ENCODE measurements at regions not wholly inside any gene's neighbourhood (a gene's known extent, or its start where the extent isn't known, plus 50 kb on each side); places are given as distances from the start of the nearest gene placed in this dataset.

GRCh38 chr12:98437806-98438595 is 77.4 kb upstream of the TMPO start:
- DNase-seq (ENCODE audit: low spot score) = no peak

- DNase-seq (ENCODE audit: low spot score) = no peak
These were observed 76.6 kb upstream of the TMPO start for GRCh38 chr12:98438656-98439230.

GRCh38 chr12:98439471-98439951 is 75.9 kb upstream of the TMPO start:
- no peak for DNase-seq (ENCODE audit: low spot score)

- peak; percentile 80 for DNase-seq (ENCODE audit: low spot score)
These were observed 75.3 kb upstream of the TMPO start for GRCh38 chr12:98439981-98440581.

GRCh38 chr12:98446060-98446459 is 69.3 kb upstream of the TMPO start:
- no peak for DNase-seq (ENCODE audit: low spot score)

GRCh38 chr12:98446682-98447081 is 68.7 kb upstream of the TMPO start:
- no peak for DNase-seq (ENCODE audit: low spot score)

- no peak for DNase-seq (ENCODE audit: low spot score)
These were observed 65.8 kb upstream of the TMPO start for GRCh38 chr12:98449584-98449983.

- no peak for DNase-seq (ENCODE audit: low spot score)
These were observed 62.3 kb upstream of the TMPO start for GRCh38 chr12:98453070-98453469.

GRCh38 chr12:98453492-98453891 is 61.9 kb upstream of the TMPO start:
- DNase-seq (ENCODE audit: low spot score) = no peak

- no peak for DNase-seq (ENCODE audit: low spot score)
These were observed 59.3 kb upstream of the TMPO start for GRCh38 chr12:98456041-98456440.

- peak; percentile 50 for DNase-seq (ENCODE audit: low spot score)
These were observed 58.5 kb upstream of the TMPO start for GRCh38 chr12:98456576-98457573.

- no peak for DNase-seq (ENCODE audit: low spot score)
These were observed 51.2 kb upstream of the TMPO start for GRCh38 chr12:98464190-98464589.

GRCh38 chr12:98465505-98465904 is 49.9 kb upstream of the TMPO start:
- DNase-seq (ENCODE audit: low spot score) = no peak
